Gastrocnemius medialis (tissue), 4 donors: ENCODE measurements at regions not wholly inside any gene's neighbourhood (a gene's known extent, or its start where the extent isn't known, plus 50 kb on each side); places are given as distances from the start of the nearest gene placed in this dataset.
"Not testable (repeated sequence)": the region's sequence is repeated elsewhere in the genome, so short reads cannot be mapped to it uniquely, and the experiment has no call there.

Experiments used
- ATAC-seq, 2 donors: fragments of 150-250 bp; one replicate each; pipeline ENCODE4 v1.9.1; 2016
- DNase-seq, 2 donors: peaks; one replicate each; pipeline ENCODE4 v3.0.0-alpha.2; 2019
- H3K27ac ChIP-seq, 4 donors: fragments of 200-600 bp; sonication (generic); 1 replicate in 1 of 4; 2 replicates in 3 of 4; pipeline ENCODE4 v1.5.1; 2016 to 2018; ENCODE audit warnings: mild to moderate bottlenecking in 2 of 4, moderate library complexity in 1 of 4
- H3K27me3 ChIP-seq, 3 donors: fragments of 200-600 bp; sonication (generic) in 2 of 3; 1 replicate in 1 of 3; 2 replicates in 2 of 3; pipeline versions ENCODE4 v1.5.1 to v1.6.0; 2016 to 2019; ENCODE audit warnings: mild to moderate bottlenecking in 1 of 3, moderate library complexity in 1 of 3
- H3K36me3 ChIP-seq, 2 donors: fragments of 200-600 bp; sonication (generic) in 1 of 2; one replicate each; pipeline ENCODE4 v1.5.1; 2017 to 2018
- H3K4me1 ChIP-seq, 2 donors: fragments of 200-600 bp; sonication (generic) in 1 of 2; one replicate each; pipeline ENCODE4 v1.5.1; 2016 to 2017; ENCODE audit warnings: mild to moderate bottlenecking in 2 of 2
- H3K4me3 ChIP-seq, 4 donors: fragments of 200-600 bp; sonication (generic) in 3 of 4; 1 replicate in 1 of 4; 2 replicates in 3 of 4; pipeline ENCODE4 v1.5.1; 2016 to 2019; ENCODE audit warnings: mild to moderate bottlenecking in 2 of 4
- H3K9me3 ChIP-seq, 3 donors: fragments of 200-600 bp; sonication (generic) in 2 of 3; 1 replicate in 1 of 3; 2 replicates in 2 of 3; pipeline ENCODE4 v1.5.1; 2016 to 2019
- CTCF ChIP-seq, 5 experiments: fragments of 450-650 bp in 3 of 5; fragments of 200-600 bp in 2 of 5; sonication (generic) in 2 of 5; IDR thresholded peaks in 4 of 5; conservative IDR thresholded peaks in 1 of 5; 1 replicate in 4 of 5; 2 replicates in 1 of 5; pipeline ENCODE4 v1.5.1; 2016 to 2019; ENCODE audit warnings: antibody characterized with exemption in 5 of 5, mild to moderate bottlenecking in 3 of 5, moderate library complexity in 3 of 5
- POLR2A ChIP-seq, 2 donors: fragments of 450-650 bp; IDR thresholded peaks; one replicate each; pipeline ENCODE4 v1.6.1; 2017; ENCODE audit warnings: antibody characterized with exemption in 2 of 2, mild to moderate bottlenecking in 2 of 2, moderate library complexity in 2 of 2
- in situ Hi-C, 4 donors: fragments of 200-750 bp; cut with MboI; loops; one replicate each; pipeline versions ENCODE4 v1.15.0 to v1.8.0; 2017; ENCODE audit warnings: low sequenced_read_pairs in 4 of 4
- intact Hi-C: fragments of 100-400 bp; cut with DNase I; formaldehyde crosslinking; loops from one replicate; pipeline ENCODE4 v1.15.1; 2023; ENCODE audit warnings: low total_unique reads

- H3K4me3 ChIP-seq: no peak overlapping the region
- no peaks in the 10 kb centered on the region for H3K4me1 ChIP-seq
- in situ Hi-C loops (no loop called here), intact Hi-C loops (no loop called here)
- TF ChIP-seq POLR2A (IDR thresholded peaks at IDR 0.05) (no peak), CTCF (IDR thresholded peaks at IDR 0.05 in 4 of 5, conservative IDR thresholded peaks at IDR 0.05 in 1 of 5) (no peak)
- no peaks in the 10 kb centered on the region for H3K27me3 ChIP-seq
- no peak for ATAC-seq
- no peaks in the 10 kb centered on the region for H3K36me3 ChIP-seq
- DNase-seq: no peak
- H3K27ac ChIP-seq: no peak overlapping the region
- H3K9me3 ChIP-seq: no peaks in the 10 kb centered on the region
These were observed 271.5 kb upstream of the TMC3 start for GRCh38 chr15:81645470-81645869.

DNA sequence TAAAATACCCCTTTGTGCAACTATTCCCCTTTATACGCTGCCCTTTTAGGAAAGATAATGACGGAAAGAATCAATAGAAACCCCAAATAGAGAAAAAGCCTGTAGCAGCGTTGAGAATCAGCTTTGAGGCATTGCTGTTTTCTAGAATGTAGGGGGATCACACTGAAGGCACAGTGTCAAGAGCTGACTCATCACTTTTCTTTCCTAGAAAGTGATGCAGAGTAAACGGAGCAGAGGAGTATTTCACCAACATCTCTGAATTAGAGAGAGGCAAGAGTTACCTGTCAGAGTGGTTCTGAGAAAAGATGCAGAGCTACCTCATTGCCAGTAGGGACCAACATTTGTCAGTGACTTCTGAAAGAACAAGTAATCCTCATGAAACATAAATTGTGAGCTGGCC is 269.8 kb upstream of the TMC3 start:
- no peak overlapping the region for H3K27ac ChIP-seq
- H3K36me3 ChIP-seq: no peaks in the 10 kb centered on the region
- no peak for ATAC-seq
- no peaks in the 10 kb centered on the region for H3K9me3 ChIP-seq
- H3K4me1 ChIP-seq: no peaks in the 10 kb centered on the region
- no peaks in the 10 kb centered on the region for H3K27me3 ChIP-seq
- no peak overlapping the region for H3K4me3 ChIP-seq
- intact Hi-C loops: no loop called here
- TF ChIP-seq POLR2A (IDR thresholded peaks at IDR 0.05) (no peak), CTCF (IDR thresholded peaks at IDR 0.05 in 4 of 5, conservative IDR thresholded peaks at IDR 0.05 in 1 of 5) (no peak)
- no peak for DNase-seq
- in situ Hi-C loops: no loop called here

DNA sequence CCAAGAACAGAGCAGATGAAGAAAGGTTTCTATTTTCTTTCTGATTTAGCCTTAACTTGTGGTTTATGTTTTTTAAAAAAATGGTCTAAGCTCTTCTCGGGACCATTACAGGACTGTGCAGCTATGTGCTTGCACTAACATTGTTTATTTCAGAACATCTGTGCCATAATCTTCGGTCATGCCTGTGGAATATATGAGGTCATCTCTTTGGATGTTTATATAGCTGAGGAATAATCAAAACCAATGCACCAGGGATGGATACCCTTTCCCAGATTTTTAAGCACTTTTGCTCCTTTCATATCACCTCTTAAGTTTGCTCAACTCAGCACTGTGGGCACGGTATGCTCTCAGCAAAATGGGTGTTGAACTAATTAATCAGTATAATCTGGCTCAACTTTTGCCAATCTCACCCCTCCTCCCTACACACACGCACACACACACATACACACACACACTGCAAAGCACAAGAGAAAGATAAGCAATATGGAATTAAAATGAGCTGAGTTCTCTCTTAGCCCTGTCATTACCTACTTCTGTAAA is 268.5 kb upstream of the TMC3 start:
- Histone ChIP-seq H3K9me3 (no peaks in the 10 kb centered on the region), H3K27me3 (no peaks in the 10 kb centered on the region), H3K36me3 (no peaks in the 10 kb centered on the region), H3K4me3 (no peak overlapping the region), H3K4me1 (no peaks in the 10 kb centered on the region), H3K27ac (no peak overlapping the region)
- TF ChIP-seq CTCF (IDR thresholded peaks at IDR 0.05 in 4 of 5, conservative IDR thresholded peaks at IDR 0.05 in 1 of 5) (no peak), POLR2A (IDR thresholded peaks at IDR 0.05) (no peak)
- ATAC-seq: no peak
- in situ Hi-C loops (no loop called here), intact Hi-C loops (no loop called here)
- DNase-seq: no peak

DNA sequence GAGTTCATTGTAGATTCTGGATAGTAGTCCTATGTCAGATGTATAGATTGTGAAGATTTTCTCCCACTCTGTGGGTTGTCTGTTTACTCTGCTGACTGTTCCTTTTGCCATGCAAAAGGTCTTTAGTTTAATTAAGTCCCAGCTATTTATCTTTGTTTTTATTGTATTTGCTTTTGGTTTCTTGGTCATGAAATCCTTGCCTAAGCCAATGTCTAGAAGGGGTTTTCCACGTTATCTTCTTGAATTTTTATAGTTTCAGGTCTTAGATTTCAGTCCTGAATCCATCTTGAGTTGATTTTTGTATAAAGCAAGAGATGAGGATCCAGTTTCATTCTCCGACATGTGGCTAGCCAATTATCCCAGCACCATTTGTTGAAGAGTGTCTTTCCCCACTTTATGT is 262.1 kb upstream of the TMC3 start:
- H3K36me3 ChIP-seq, H3K27ac ChIP-seq, ATAC-seq, H3K4me1 ChIP-seq, H3K4me3 ChIP-seq, H3K27me3 ChIP-seq, H3K9me3 ChIP-seq, DNase-seq, intact Hi-C loops, in situ Hi-C loops: not testable (repeated sequence)

GRCh38 chr15:81633889-81634288 is 259.9 kb upstream of the TMC3 start:
- in situ Hi-C loops: no loop called here
- no peak for DNase-seq
- intact Hi-C loops: no loop called here
- no peak overlapping the region for H3K4me3 ChIP-seq
- no peaks in the 10 kb centered on the region for H3K36me3 ChIP-seq
- TF ChIP-seq CTCF (IDR thresholded peaks at IDR 0.05 in 4 of 5, conservative IDR thresholded peaks at IDR 0.05 in 1 of 5) (no peak), POLR2A (IDR thresholded peaks at IDR 0.05) (no peak)
- H3K27me3 ChIP-seq: no peaks in the 10 kb centered on the region
- no peak overlapping the region for H3K27ac ChIP-seq
- H3K9me3 ChIP-seq: no peaks in the 10 kb centered on the region
- no peak for ATAC-seq
- H3K4me1 ChIP-seq: no peaks in the 10 kb centered on the region
